NCI-H2107 (cell line): ENCODE measurements at regions not wholly inside any gene's neighbourhood (a gene's known extent, or its start where the extent isn't known, plus 50 kb on each side); places are given as distances from the start of the nearest gene placed in this dataset.

ENCODE experiments used
- DNase-seq: peaks from one replicate; lab custom pipeline; 2025; lab: John Stamatoyannopoulos, UW

GRCh38 chr12:124443931-124444712 is 123.3 kb downstream of the NCOR2 start:
- no peak for DNase-seq

- DNase-seq, result no peak
These were observed 124.5 kb downstream of the NCOR2 start for GRCh38 chr12:124442772-124443445.

GRCh38 chr12:124442281-124442680 is 125.1 kb downstream of the NCOR2 start:
- DNase-seq, result no peak

- no peak for DNase-seq
These were observed 125.8 kb downstream of the NCOR2 start for GRCh38 chr12:124441443-124442194.

- DNase-seq, result no peak
These were observed 126.5 kb downstream of the NCOR2 start for GRCh38 chr12:124440841-124441381.

GRCh38 chr12:124440031-124440626 is 127.3 kb downstream of the NCOR2 start:
- DNase-seq, result no peak

- DNase-seq, result no peak
These were observed 128.9 kb downstream of the NCOR2 start for GRCh38 chr12:124438437-124439056.

GRCh38 chr12:124437617-124438436 is 129.6 kb downstream of the NCOR2 start:
- no peak for DNase-seq

GRCh38 chr12:124437121-124437520 is 130.3 kb downstream of the NCOR2 start:
- DNase-seq, result no peak

GRCh38 chr12:124436366-124436765 is 131.0 kb downstream of the NCOR2 start:
- DNase-seq, result no peak

GRCh38 chr12:124435806-124436345 is 131.5 kb downstream of the NCOR2 start:
- no peak for DNase-seq

- DNase-seq, result no peak
These were observed 132.2 kb downstream of the NCOR2 start for GRCh38 chr12:124434951-124435805.

GRCh38 chr12:124434354-124434753 is 133.1 kb downstream of the NCOR2 start:
- DNase-seq, result no peak

- DNase-seq, result no peak
These were observed 133.5 kb downstream of the NCOR2 start for GRCh38 chr12:124433879-124434278.

GRCh38 chr12:124433147-124433874 is 134.1 kb downstream of the NCOR2 start:
- DNase-seq, result no peak

- no peak for DNase-seq
These were observed 135.0 kb downstream of the NCOR2 start for GRCh38 chr12:124432376-124432775.

GRCh38 chr12:124431971-124432370 is 135.4 kb downstream of the NCOR2 start:
- DNase-seq, result no peak

- no peak for DNase-seq
These were observed 135.6 kb downstream of the RFLNA start for GRCh38 chr12:124430491-124430890.

- no peak for DNase-seq
These were observed 134.6 kb downstream of the RFLNA start for GRCh38 chr12:124429535-124429934.
